HG02571 (cell line): ENCODE measurements at regions not wholly inside any gene's neighbourhood (a gene's known extent, or its start where the extent isn't known, plus 50 kb on each side); places are given as distances from the start of the nearest gene placed in this dataset.

Experiments used
- ATAC-seq: cut with Tn5 transposase; IDR thresholded peaks from one replicate; pipeline ENCODE4 v1.9.1; 2021; ENCODE audit warnings: mild to moderate bottlenecking, moderate library complexity; ENCODE audit not compliant: unreplicated experiment

DNA sequence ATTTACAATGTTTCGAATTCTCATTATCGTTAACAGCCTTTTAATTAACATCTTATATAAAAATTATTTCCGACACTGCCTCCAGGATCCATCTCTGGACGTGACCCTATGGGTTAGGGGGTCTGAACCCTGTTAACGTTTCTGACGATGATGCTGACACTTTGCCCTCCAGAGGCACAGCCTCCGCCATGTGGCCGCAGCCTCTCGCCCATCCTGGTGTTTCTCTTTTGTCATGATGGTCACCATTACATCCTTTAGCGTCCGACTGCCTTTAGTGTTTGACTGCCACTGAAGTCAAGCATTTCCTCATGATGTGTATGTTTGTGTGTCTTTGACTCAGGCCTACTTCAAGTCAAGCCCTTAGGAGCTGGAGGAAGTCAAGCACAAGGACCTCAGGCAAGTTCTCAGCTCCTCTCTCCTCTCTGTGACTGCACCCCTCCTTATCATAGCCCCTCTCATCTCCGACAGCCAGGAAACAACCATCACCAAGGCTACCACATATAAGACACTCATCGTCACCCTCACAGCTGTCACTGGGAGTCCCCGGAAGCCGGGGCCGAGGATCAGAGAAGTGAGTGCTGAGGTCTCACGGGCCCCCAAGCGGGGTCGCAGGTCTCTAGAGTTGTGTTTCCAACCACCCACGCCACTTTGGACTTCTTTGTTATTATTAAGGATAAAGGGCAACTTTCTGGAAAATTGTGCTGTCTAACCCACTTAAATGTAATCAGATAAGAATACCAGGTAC is 96.1 kb upstream of the PPP2R2D start:
- no peak for ATAC-seq

GRCh38 chr10:131805696-131806095 is 95.1 kb upstream of the PPP2R2D start:
- no peak for ATAC-seq

DNA sequence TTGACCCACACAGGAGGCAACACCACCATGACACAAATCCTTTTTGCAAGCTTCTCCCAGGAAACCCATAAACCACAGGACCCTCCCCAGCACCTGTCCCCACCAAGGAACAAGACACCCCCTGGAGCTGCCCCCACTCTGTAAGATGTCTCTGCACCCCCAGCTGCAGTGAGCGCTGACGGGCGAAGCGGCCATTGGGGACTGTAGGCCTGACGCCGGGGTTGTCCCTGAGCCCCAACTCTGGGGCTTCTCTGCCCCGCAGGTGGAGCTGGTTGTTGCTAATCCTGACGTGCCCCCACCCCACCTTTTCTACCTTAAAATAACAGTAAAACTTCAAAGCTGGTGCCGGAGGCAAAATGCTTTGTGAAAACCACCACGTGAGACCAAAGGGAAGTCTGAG is 94.7 kb upstream of the PPP2R2D start:
- no peak for ATAC-seq

DNA sequence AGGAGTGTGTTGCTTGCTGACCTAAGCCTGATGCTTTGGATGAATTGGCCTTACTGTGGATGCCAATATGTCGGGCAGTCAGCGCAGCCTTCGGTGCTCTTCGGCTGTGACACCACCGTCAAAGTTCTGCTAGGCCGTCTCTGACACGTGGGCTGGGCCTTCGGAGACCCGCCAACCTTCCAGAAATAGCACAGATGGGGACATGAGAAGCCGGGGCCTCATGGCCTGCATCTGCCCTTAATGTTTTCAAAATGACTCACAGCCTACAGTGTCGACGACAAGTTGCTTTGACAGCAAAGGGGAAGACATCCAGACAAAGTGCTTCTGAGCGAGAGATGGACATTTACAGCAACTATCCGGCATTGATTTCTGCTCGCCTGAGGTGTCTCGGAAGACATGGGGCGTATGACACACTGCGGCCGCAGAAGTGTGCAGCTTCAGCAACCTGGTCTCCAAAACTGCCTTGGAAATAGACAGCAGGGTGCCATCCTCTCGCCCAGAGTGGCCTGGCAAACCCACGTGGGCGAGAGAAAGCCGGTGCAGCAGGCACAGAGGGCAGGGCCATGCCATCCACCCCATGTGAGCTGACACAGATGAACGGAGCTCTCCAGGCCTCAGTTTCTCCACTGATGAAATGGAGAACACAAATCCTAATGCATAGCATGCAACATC is 94.0 kb upstream of the PPP2R2D start:
- ATAC-seq, result no peak

DNA sequence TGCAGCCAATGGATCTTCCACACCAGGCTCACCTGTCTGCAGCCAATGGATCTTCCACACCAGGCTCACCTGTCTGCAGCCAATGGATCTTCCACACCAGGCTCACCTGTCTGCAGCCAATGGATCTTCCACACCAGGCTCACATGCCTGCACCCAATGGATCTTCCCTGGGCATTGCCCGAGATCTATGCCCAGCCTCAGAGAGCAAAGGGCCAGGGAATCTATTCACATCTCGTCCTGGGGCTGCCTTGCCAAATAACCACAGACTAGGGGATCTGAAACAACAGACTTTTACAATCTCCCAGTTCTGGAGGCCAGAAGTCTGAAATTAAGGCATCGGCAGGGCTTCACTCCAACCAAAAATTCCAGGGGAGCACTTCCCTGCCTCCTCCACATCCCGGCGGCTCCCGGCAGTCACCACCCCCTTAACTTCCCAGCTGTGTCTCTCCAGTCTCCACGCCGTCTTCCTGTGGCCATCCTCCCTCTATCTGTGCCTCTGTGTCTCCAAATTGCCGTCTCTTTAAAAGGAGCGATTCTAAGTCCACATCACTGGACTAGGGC is 92.4 kb upstream of the PPP2R2D start:
- ATAC-seq, result no peak

DNA sequence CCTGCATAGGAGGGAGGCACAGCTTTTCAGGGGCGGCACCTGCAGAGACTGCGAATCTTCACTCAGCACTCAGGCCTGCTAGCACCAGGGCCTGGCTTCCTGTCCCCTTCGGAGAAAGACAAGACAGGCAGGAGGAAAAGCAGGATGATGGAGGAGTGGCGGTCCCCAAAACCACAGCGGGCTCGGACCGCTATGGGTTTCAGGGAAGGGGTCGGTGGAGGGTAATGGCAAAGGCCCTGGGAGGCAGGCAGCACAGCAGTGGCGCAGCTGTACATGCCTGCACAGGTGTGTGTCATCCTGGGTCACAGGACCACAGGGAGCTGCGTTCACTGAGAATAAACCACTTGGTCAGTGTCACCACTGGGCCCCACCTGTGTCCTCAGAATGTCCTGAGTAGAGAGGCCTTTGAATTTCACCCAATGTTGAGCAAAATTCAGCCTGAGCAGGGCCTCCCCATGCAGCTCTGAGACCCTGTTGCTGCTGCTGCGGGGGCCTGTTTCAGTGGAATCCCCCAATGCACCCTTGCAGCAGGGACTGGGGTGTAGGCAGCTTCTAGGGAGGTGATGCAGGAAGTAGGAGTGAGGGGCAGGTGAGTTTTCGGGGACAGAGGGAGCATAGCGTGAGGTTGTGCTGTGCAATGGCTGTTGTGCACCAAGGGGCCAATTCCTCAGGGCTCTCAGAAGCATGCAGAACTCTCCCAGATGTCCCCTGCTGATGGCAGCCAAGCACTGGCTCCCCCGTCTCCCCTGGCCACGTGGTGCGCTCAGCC is 90.6 kb upstream of the PPP2R2D start:
- no peak for ATAC-seq

- no peak for ATAC-seq
These were observed 89.8 kb upstream of the PPP2R2D start for GRCh38 chr10:131810805-131811629.

DNA sequence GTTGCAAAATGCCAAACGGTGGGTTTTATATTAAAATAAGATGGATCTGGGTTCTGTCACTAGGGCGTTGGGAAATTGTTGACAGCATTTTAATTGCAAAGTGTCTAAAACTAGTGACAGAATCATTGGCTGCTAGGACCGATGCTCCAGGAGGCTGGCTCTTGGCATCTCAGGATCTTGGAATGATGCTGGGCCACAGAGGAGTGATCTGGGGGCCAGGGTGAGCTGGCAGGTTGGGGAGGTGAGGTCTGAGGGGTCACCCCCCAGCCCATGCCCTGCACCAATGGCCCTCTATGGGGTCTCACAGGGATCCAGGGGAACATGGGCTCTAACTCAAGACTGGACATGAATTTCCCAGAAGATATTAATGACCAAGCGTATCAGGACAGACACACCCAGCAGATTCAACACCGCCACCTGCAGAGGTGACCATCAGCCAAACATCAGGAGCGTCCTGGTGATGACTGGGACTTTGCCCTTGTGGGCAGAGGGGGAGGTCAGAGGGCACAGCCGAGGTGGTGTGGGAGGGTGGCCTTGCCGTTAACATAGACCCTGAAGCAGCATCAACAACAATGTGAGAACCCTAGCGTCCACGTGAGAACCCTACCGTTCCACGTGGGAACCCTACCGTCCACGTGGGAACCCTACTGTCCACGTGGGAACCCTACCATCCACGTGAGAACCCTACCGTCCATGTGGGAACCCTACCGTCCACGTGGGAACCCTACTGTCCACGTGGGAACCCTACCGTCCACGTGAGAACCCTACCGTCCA is 89.0 kb upstream of the PPP2R2D start:
- no peak for ATAC-seq

- ATAC-seq, result no peak
These were observed 87.8 kb upstream of the PPP2R2D start for GRCh38 chr10:131812736-131813604.

DNA sequence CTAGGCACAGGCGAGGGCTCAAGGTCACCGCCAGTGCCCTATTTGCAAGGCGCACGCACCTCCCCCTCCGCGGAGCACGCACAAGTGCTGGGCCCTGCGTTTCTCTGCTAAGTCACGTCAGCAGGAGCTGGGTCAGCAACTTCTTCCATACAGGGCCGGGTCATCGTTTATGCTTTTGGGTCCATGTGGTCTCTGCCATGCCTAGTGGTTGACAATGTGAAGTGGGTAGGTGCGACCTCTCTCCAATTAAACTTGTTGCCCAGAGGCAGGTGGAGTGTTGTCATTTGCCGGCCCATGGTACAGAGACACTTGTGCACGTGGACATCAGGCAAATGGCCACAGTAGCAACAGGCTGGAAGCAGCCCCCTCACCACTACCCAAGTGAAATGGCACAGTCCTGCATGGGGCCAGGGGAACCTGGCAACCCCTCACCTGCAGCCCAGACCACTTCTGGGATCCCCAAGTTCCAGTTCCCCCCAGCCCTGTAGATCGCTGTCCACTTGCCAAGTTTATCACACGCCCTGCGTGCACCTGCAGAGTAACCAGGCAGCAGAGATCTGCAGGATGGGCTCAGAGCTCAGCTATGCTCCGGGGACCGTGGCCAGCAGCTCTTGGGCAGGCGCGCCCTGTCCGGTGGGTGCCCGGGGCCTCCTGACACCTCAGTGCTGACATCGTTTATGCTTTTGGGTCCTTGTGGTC is 86.1 kb upstream of the PPP2R2D start:
- no peak for ATAC-seq

DNA sequence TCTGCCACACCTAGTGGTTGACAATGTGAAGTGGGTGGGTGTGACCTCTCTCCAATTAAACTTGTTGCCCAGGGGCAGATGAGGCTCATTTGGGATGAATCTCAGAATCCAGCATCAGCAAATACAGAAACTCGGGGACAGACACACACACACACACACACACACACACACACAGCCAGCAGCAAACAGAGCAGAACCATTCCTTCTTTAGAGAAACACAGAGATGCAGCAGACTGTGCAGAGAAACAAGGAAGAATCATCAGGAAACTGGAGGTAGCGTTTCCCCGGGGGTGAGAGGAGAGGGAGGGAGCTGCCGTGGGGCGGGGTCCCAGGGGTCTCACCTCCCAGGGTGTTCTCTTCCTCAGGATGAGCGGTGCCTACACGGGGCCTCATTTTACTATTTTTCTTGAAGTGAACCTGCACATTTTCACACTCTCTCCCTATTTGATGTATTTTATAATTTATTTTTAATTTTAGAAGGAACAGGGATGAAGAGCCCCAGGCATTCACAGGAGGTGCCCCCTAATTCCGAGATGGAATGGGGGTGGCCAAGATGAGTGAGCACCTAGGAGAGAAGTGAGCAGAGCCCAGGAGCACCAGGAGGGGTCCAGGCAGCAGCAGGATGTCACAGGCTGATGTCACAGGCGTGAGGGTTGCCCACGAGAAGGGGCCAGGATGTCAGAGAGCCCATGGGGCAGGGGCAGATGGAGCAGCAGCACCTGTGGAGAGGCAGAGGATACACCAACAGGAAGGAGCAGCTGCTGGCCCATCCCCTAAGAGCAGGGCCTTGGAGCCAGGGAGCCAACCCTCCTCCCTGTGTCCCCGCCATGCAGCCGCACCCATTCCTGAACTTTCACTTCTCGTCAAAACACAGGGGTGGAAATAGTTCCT is 85.3 kb upstream of the PPP2R2D start:
- ATAC-seq, result no peak

DNA sequence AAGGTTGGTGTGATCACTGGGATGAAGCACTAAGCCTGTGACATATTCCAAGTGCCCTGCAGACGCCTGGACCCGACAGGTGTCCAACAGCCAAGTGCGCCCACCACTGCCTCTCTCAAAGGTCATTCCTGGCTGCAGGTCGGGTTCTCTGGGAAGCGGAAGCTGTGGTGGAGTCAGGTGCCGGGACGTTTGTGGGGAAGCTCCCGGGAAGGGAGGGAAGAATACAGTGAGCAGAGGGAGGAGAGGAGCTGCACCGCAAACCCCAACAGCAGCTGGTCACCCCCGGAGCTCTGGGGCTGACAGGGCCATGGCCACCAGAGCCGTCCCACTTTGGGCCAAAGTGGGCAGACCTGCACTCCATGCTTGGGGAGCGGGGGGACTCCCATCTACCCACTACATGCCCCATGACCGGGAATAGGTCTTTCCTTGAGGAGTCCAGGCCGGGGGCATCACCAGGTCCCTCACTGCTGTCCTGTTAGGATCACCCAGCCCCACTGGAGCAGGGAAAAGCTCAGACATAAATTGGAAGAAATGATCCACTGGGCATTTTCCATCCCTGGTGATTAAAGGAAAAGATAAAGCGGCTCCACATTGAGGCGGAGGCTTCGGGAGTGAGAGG is 84.5 kb upstream of the PPP2R2D start:
- no peak for ATAC-seq

DNA sequence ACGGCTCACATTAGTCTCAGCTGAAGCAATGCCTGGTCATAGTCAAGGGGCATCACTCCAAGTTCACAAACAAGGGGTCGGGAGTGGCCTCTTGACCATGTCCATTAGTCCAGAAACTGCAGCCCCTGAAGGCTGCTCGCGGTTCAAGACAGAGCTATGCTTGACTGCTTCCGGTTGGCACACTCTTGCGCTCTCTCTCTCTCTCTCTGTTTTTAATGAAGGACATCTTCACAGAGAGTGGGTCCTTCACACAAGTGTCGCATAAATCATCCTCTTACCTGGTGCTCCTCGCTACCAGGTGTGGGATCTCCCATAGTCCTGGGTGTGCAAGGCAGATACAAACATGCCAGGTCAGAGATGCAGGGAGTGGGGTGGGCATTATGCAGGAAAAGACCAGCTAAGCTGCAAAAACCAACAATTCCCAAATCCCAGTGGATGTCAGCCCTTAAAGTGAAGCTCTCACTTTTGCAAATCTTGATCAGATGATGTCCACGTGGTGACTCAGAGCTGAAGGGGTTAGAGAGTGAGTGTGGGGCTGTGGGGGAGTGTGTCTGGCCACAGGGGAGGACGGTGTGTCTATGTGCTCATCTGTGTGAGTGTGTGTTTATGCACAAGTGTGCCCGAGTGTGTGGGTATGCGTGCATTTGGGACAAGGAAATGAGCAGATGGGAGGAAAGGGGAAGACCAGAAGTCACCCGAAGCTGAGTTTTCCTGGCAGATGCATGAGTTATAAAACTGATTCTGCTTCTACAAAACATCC is 83.7 kb upstream of the PPP2R2D start:
- ATAC-seq, result no peak

- no peak for ATAC-seq
These were observed 82.8 kb upstream of the PPP2R2D start for GRCh38 chr10:131817866-131818509.

DNA sequence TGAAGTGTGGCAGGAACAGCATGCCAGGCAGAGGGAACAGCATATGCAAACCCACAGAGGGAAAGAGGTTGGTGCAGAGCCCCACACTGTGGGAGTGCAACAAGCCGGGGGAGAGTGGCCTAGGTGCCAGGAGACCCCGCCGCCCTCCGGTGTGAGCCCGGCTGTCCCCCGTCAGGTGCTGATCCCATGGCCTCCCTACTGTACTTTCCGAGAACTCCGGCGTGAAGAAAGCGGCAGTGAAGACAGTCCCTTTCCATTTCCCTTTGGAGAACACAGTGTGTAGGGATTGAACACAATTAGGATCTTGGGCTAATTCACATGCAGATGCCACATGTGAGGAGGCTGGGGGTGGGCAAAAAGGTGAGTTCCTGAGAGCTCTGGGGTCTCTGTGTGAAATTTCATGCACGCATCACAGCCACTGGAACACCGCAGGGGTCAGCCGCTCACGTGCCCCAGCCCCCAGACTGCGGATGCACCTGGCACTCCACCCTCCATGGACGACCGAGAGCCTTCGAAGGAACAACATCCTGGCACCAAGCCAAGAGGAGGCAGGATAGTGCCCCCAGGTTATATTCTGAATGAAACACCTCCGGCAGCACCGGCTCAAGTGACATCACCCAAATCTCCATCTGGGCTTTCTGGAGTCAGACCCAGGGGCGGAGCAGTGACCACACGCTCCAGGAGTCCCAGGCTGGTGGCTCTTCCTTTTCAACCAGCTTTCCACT is 82.1 kb upstream of the PPP2R2D start:
- ATAC-seq, result no peak
